H1 (cell line): ENCODE measurements at regions not wholly inside any gene's neighbourhood (a gene's known extent, or its start where the extent isn't known, plus 50 kb on each side); places are given as distances from the start of the nearest gene placed in this dataset.

Experiments used
- TF ChIP-seq, protein P1 (sequence below): IDR thresholded peaks from 2 replicates; pipeline ENCODE4 v1.6.1; 2012; ENCODE audit warnings: low read length, inconsistent platforms
- TF ChIP-seq, protein P2 (sequence below): IDR thresholded peaks from 2 replicates; pipeline ENCODE4 v1.6.1; 2011; ENCODE audit warnings: low read length, improper control_type of control experiment
- TF ChIP-seq, protein P3 (sequence below), 3 experiments: IDR thresholded peaks; 1 replicate in 2 of 3; 2 replicates in 1 of 3; pipeline versions ENCODE4 v1.5.1 to v1.6.1; 2011; ENCODE audit warnings: low read length in 3 of 3, mild to moderate bottlenecking in 3 of 3, inconsistent platforms in 2 of 3, low read depth in 1 of 3, moderate library complexity in 1 of 3; ENCODE audit not compliant: insufficient read depth in 1 of 3; ENCODE audit errors: control extremely low read depth in 1 of 3

DNA sequence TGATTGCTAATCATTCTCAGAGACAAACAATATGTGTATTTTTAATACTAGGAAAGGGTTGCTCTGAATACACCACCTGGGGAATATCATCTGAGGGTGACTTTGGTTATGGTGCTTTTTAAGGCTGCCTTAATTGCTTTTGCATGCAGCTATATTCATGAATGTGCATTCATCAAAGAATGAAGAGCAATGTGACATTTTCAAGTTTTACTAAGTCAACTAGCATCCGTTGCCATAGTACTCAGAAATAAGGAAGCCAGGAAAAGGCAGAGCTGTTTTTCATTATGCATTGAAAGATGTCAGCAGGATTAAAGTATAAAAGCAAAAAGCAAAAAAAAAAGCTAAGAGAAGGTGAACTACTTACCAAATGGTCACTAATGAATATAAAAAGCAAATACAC, 67.4 kb upstream of the PCDH18 start:
- TF ChIP-seq, protein P1, sequence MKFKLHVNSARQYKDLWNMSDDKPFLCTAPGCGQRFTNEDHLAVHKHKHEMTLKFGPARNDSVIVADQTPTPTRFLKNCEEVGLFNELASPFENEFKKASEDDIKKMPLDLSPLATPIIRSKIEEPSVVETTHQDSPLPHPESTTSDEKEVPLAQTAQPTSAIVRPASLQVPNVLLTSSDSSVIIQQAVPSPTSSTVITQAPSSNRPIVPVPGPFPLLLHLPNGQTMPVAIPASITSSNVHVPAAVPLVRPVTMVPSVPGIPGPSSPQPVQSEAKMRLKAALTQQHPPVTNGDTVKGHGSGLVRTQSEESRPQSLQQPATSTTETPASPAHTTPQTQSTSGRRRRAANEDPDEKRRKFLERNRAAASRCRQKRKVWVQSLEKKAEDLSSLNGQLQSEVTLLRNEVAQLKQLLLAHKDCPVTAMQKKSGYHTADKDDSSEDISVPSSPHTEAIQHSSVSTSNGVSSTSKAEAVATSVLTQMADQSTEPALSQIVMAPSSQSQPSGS: no peak
- TF ChIP-seq, protein P2, sequence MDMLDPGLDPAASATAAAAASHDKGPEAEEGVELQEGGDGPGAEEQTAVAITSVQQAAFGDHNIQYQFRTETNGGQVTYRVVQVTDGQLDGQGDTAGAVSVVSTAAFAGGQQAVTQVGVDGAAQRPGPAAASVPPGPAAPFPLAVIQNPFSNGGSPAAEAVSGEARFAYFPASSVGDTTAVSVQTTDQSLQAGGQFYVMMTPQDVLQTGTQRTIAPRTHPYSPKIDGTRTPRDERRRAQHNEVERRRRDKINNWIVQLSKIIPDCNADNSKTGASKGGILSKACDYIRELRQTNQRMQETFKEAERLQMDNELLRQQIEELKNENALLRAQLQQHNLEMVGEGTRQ: no peak
- TF ChIP-seq, protein P3, sequence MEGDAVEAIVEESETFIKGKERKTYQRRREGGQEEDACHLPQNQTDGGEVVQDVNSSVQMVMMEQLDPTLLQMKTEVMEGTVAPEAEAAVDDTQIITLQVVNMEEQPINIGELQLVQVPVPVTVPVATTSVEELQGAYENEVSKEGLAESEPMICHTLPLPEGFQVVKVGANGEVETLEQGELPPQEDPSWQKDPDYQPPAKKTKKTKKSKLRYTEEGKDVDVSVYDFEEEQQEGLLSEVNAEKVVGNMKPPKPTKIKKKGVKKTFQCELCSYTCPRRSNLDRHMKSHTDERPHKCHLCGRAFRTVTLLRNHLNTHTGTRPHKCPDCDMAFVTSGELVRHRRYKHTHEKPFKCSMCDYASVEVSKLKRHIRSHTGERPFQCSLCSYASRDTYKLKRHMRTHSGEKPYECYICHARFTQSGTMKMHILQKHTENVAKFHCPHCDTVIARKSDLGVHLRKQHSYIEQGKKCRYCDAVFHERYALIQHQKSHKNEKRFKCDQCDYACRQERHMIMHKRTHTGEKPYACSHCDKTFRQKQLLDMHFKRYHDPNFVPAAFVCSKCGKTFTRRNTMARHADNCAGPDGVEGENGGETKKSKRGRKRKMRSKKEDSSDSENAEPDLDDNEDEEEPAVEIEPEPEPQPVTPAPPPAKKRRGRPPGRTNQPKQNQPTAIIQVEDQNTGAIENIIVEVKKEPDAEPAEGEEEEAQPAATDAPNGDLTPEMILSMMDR (IDR thresholded peaks at IDR 0.05; ENCODE audit: control extremely low read depth in 1 of 3, insufficient read depth in 1 of 3, low read depth in 1 of 3, low read length in 3 of 3): no peak
